Endometrium (tissue), 2 donors: ENCODE measurements at regions not wholly inside any gene's neighbourhood (a gene's known extent, or its start where the extent isn't known, plus 50 kb on each side); places are given as distances from the start of the nearest gene placed in this dataset.

ENCODE experiments used
- FAIRE-seq: peaks from 2 replicates; lab custom pipeline; 2012; peaks lifted over from hg19 to GRCh38; lab: Jason Lieb, UNC
- donor health status: control.
- donor health status: control.

DNA sequence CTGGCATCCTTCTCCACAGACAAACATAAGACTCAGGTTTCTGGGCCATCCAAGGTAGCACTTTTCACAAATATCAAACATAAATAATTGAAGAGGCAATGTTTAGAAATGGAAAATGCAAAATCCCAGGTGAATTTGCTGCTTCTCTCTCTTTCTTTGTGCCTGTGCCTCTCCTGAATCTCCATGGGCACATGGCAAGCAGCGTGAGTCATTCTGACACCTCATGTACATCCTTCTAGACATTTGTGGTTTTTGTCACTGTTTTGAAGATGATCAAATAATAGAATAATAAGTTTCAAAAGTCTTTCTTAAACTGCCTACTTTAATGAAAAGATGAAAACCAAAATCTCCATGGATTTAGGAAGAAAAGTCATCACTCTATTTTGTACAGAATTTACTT lies 60.3 kb upstream of the RAB11FIP2 start:
- FAIRE-seq: no peak

GRCh38 chr10:118106426-118106825 lies 59.7 kb upstream of the RAB11FIP2 start:
- FAIRE-seq: no peak

GRCh38 chr10:118102121-118102520 lies 55.4 kb upstream of the RAB11FIP2 start:
- no peak for FAIRE-seq

DNA sequence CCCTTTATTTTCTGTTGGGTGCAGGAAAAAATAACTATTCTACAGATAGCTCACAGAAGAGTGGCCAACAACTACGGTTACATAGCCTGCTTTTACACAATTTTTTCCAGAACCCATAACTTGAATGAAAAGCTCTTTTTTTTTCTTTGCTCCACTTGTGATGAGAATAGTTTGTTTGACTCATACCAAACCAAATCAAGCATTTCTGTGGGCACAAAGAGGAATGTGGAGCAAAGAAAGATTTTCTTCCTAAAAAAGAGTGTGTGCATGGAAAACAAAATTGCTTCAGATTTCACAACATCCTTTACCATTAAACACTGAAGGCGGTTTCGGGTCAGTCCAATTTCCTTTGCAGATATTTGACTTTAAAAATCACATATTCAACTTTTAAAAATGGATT lies 54.8 kb upstream of the RAB11FIP2 start:
- FAIRE-seq: no peak
